D721Med (cell line): ENCODE measurements at regions not wholly inside any gene's neighbourhood (a gene's known extent, or its start where the extent isn't known, plus 50 kb on each side); places are given as distances from the start of the nearest gene placed in this dataset.

Experiments
- DNase-seq: peaks from one replicate; pipeline ENCODE4 v3.0.0; 2011; ENCODE audit warnings: low spot score; ENCODE audit not compliant: insufficient read length
- FAIRE-seq: peaks from 2 replicates; lab custom pipeline; 2011; peaks lifted over from hg19 to GRCh38; lab: Jason Lieb, UNC
- TF ChIP-seq, protein P1 (sequence below): IDR thresholded peaks from 2 replicates; pipeline ENCODE4 v1.5.1; 2012; ENCODE audit warnings: mild to moderate bottlenecking, control low read depth; ENCODE audit not compliant: insufficient read depth; ENCODE audit errors: missing control alignments

DNA sequence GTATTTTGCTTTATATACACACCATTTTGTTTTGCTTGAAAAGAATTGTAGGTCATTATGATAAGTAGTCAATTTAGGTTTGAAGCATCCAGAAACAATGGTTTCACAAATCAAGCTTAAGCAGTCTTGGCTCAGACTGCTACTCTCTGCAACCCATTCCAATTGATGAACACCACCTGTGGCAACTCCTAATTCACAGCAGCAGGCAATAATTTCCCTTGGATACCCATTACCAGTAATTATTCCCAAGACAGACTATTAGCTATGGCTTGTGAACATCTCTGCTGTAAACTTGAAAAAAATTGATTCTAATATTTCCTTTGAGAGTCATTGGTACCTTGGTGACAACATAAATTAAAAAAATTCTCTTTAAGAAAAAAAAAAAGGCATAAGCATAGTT is 299.3 kb upstream of the SLITRK6 start:
- FAIRE-seq, result no peak
- TF ChIP-seq, protein P1, sequence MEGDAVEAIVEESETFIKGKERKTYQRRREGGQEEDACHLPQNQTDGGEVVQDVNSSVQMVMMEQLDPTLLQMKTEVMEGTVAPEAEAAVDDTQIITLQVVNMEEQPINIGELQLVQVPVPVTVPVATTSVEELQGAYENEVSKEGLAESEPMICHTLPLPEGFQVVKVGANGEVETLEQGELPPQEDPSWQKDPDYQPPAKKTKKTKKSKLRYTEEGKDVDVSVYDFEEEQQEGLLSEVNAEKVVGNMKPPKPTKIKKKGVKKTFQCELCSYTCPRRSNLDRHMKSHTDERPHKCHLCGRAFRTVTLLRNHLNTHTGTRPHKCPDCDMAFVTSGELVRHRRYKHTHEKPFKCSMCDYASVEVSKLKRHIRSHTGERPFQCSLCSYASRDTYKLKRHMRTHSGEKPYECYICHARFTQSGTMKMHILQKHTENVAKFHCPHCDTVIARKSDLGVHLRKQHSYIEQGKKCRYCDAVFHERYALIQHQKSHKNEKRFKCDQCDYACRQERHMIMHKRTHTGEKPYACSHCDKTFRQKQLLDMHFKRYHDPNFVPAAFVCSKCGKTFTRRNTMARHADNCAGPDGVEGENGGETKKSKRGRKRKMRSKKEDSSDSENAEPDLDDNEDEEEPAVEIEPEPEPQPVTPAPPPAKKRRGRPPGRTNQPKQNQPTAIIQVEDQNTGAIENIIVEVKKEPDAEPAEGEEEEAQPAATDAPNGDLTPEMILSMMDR, result no peak

DNA sequence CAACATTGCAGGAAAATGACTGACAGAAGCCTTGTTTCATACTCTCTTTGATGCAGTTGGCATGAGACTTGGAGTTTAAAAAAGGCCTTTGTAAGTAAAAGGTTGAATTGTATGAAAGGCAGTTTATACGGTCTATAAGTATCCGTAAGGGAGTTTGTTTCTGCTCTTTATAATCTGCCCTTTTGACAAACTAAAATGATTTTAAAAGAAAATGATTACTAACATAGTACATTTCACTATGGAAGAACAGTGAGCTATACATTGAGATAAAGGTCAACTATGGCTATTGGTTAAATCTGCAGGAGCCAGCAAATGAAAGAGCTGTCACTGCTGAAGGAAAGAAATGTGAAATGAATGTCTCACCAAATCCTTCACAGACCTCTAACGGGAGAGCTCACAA is 296.1 kb upstream of the SLITRK6 start:
- TF ChIP-seq, protein P1, result no peak
- no peak for DNase-seq
- FAIRE-seq, result no peak

More for the DNA sequence above, 299.3 kb upstream of the SLITRK6 start:
- no peak for DNase-seq

DNA sequence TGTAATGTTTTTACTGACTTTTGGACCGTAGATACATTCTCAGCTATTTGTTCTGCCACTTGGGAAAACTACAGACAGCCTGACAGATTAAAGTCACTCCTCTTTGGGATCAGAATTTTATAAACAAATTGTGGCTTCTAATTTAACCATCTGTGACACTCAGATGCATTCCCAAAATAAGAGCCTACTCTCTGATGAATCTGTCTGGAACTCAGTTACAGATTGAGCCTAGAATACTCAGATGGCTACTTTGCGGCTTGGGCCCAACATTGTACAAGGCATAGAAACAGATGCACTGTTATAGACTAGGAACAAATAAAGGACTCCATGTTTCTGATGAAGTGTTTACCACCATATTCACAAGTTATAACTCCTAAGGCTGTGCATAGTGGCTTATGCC is 291.0 kb upstream of the SLITRK6 start:
- FAIRE-seq, result no peak
- no peak for DNase-seq
- TF ChIP-seq, protein P1, result no peak

DNA sequence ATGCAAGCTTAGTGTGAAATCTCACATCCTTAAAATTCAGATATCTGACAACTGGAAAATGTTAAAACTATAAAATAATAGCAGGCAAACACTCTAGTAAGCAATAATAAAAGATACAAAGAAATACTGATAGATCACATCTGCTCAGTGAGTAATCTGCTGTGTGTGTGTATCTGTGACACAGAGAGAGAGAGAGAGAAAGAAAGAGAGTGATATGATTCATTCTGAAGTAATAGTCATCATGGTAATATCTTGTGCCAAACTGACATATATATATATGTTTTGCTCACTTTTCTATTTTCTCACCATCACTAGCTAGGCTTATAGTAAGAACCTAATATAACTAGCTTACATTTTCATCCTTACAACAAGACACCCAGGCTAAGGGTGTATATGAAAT is 288.0 kb upstream of the SLITRK6 start:
- FAIRE-seq (no peak), DNase-seq (no peak)
- TF ChIP-seq, protein P1, result no peak

DNA sequence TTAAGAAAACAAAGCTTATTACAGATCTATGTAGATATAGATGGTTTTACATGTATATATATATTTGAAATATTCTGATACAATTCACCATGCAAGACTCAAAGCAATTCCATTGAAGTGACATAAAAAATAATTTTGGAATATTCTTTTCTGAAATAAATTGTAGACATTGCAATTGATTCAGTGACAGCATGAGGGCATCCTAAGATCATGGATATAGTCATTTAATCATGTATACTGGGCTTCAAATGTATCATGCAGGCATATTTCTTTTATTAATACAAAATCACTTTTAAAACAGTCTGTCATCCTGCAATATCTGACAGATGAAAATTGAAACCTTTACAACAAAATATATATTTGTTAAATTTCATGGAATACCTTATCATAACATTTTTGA is 286.7 kb upstream of the SLITRK6 start:
- DNase-seq (no peak), FAIRE-seq (no peak)
- TF ChIP-seq, protein P1, result peak; percentile 58

DNA sequence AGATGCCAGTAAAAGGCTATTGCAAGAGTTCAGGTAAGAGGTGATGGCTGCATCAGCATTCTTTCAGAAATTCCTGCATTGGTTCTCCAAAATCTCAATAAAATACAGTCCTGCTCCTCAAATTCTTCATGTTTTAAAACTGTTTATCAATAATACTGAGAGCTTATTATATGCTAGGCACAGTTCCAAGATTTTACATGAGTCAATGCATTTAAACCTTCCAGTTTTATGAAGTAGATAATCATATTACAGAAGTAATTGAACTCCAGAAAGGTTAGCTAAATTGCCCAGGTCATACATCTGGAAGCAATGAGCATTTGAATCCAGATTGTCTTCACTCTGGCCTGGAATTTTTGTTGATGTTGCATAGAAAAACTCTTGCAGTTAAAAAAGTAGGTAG is 282.9 kb upstream of the SLITRK6 start:
- DNase-seq (no peak), FAIRE-seq (no peak)
- TF ChIP-seq, protein P1, result no peak

DNA sequence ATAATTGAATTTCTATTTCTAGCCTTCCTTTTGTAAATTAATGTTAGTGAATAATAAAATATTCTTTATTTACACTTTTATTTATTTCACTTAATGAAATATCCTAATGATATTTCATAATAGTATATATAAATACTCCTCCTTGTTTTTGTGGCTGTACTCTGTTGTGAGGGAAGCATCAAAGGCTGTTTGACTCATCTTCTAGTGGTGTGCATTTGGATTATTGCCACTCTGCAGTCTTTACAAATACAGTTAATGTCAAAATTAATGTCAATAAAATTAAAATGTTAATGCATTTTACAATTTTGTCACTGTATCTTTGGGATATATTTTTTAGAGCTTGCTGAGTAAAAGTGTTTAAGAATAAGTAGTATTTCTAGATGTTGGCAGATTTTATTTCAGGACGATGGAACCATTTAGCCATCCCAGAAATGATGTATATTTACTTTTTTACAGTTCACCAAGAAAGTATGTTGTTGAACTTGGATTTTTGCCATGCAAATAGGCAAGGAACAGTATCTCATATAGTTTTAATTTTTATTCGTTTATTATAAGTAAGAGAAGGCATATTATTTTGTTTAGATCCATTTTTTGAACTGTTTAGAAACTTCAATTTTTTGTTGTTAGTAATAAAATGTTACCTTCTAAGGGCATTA is 281.2 kb upstream of the SLITRK6 start:
- TF ChIP-seq, protein P1, result no peak
- DNase-seq, result no peak
- FAIRE-seq, result no peak
